Hepatocyte (in vitro differentiated cells): ENCODE measurements at regions not wholly inside any gene's neighbourhood (a gene's known extent, or its start where the extent isn't known, plus 50 kb on each side); places are given as distances from the start of the nearest gene placed in this dataset.

Source experiments
- DNase-seq: peaks from one replicate; pipeline ENCODE4 v3.0.0-alpha.2; 2016; ENCODE audit warnings: low spot score
- H2AFZ ChIP-seq: fragments of 200-600 bp; sonication (generic); 2 replicates; pipeline ENCODE4 v1.6.0; 2016; ENCODE audit warnings: antibody characterized with exemption, mild to moderate bottlenecking
- H3K27ac ChIP-seq: fragments of 200-600 bp; sonication (generic); 2 replicates; pipeline ENCODE4 v1.5.1; 2016; ENCODE audit warnings: mild to moderate bottlenecking
- H3K27me3 ChIP-seq: fragments of 200-600 bp; sonication (generic); 2 replicates; pipeline ENCODE4 v1.6.1; 2016
- H3K36me3 ChIP-seq: fragments of 200-600 bp; sonication (generic); replicated peaks from 2 replicates; pipeline ENCODE4 v1.5.1; 2016; ENCODE audit warnings: low read depth; ENCODE audit not compliant: insufficient read depth
- H3K4me1 ChIP-seq: fragments of 200-600 bp; sonication (generic); 2 replicates; pipeline ENCODE4 v1.5.1; 2016; ENCODE audit warnings: mild to moderate bottlenecking, moderate library complexity; ENCODE audit not compliant: insufficient read depth
- H3K4me2 ChIP-seq: fragments of 200-600 bp; sonication (generic); 2 replicates; pipeline ENCODE4 v1.6.0; 2016
- H3K4me3 ChIP-seq: fragments of 200-600 bp; sonication (generic); 2 replicates; pipeline ENCODE4 v1.5.1; 2016; ENCODE audit warnings: mild to moderate bottlenecking
- H3K79me2 ChIP-seq: fragments of 200-600 bp; sonication (generic); 2 replicates; pipeline ENCODE4 v1.6.0; 2017; ENCODE audit warnings: mild to moderate bottlenecking
- H3K9me2 ChIP-seq: fragments of 200-600 bp; sonication (generic); replicated peaks from 2 replicates; pipeline ENCODE4 v1.6.0; 2017; ENCODE audit warnings: mild to moderate bottlenecking; ENCODE audit not compliant: insufficient read depth
- H3K9me3 ChIP-seq: fragments of 200-600 bp; sonication (generic); 2 replicates; pipeline ENCODE4 v1.5.1; 2016; ENCODE audit warnings: low read depth, mild to moderate bottlenecking
- H4K20me1 ChIP-seq: fragments of 200-600 bp; sonication (generic); 2 replicates; pipeline ENCODE4 v1.6.0; 2016; ENCODE audit warnings: mild to moderate bottlenecking; ENCODE audit not compliant: insufficient read depth, poor library complexity, severe bottlenecking
- EZH2 ChIP-seq: fragments of 200-600 bp; sonication (generic); IDR thresholded peaks from 2 replicates; pipeline ENCODE4 v1.6.1; 2016; ENCODE audit warnings: antibody characterized with exemption, mild to moderate bottlenecking, borderline replicate concordance
- EZH2phosphoT487 ChIP-seq: fragments of 200-600 bp; sonication (generic); IDR thresholded peaks from one replicate; pipeline ENCODE4 v1.6.1; 2018; ENCODE audit warnings: antibody characterized with exemption, mild to moderate bottlenecking, low read depth, moderate library complexity; ENCODE audit not compliant: unreplicated experiment, severe bottlenecking
- WGBS: methylation state at CpG from one replicate; pipeline ENCODE4 v1.1.6; 2016; ENCODE audit warnings: low lambda C conversion rate; ENCODE audit errors: missing lambda C conversion rate; 5-methylcytosine and 5-hydroxymethylcytosine counted together
- TF ChIP-seq, protein P1 (sequence below): fragments of 200-600 bp; sonication (generic); IDR thresholded peaks from 2 replicates; pipeline ENCODE4 v1.5.1; 2016; ENCODE audit warnings: antibody characterized with exemption, mild to moderate bottlenecking; ENCODE audit not compliant: poor library complexity

DNA sequence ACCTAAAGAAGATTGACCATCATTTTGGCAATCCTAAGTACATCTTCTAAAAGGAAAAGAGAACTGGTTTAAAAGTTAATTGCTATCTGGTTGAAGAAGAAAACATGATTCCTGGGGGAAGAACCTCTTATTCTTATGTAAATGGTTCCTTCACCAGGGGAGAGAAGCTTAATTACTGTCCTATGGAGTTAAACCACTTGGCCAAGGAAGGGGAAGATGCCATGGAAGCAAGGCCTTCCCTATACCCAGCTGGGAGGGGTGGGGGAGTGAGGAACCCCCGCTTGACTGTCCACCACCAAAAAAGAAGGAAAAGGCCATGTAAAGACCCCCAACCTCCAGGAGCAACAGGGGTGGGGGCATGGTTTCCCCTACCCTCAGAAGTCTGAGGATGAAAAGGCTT is 962.1 kb downstream of the GRIK2 start:
- H2AFZ ChIP-seq = no peak overlapping the region
- H3K9me2 ChIP-seq = no peaks in the 10 kb centered on the region
- no peaks in the 10 kb centered on the region for H4K20me1 ChIP-seq
- no peaks in the 10 kb centered on the region for H3K79me2 ChIP-seq
- no peaks in the 10 kb centered on the region for H3K27me3 ChIP-seq
- no peaks in the 10 kb centered on the region for H3K36me3 ChIP-seq
- H3K9me3 ChIP-seq = no peaks in the 10 kb centered on the region
- no peak overlapping the region for H3K4me2 ChIP-seq
- no peaks in the 10 kb centered on the region for H3K4me1 ChIP-seq
- DNase-seq = no peak
- 93% methylated on average over 1 of the region's 1 CpG for WGBS
- H3K27ac ChIP-seq = no peak overlapping the region
- TF ChIP-seq EZH2phosphoT487 = no peak
- TF ChIP-seq, protein P1, sequence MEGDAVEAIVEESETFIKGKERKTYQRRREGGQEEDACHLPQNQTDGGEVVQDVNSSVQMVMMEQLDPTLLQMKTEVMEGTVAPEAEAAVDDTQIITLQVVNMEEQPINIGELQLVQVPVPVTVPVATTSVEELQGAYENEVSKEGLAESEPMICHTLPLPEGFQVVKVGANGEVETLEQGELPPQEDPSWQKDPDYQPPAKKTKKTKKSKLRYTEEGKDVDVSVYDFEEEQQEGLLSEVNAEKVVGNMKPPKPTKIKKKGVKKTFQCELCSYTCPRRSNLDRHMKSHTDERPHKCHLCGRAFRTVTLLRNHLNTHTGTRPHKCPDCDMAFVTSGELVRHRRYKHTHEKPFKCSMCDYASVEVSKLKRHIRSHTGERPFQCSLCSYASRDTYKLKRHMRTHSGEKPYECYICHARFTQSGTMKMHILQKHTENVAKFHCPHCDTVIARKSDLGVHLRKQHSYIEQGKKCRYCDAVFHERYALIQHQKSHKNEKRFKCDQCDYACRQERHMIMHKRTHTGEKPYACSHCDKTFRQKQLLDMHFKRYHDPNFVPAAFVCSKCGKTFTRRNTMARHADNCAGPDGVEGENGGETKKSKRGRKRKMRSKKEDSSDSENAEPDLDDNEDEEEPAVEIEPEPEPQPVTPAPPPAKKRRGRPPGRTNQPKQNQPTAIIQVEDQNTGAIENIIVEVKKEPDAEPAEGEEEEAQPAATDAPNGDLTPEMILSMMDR = no peak
- TF ChIP-seq EZH2 = no peak
- H3K4me3 ChIP-seq = no peak overlapping the region

DNA sequence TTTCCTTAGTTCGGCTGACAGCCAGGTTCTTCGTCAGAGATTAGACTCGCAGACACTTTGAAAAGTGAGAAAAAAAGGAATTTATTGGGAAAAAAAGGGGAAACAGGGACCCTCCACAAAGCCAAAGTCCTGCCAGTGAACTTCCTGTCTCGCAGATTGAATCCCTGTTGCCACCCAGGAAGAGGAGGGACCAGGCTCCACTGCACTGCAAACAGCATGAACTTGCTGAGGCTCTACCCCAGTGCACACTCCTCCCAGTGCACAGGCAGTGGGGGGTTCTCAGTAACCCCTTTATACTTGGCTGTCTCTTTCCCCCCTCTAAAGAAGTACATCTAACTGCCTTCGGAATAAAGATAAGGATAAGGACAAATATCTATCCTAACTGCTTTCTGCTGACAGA is 959.0 kb downstream of the GRIK2 start:
- no peak overlapping the region for H3K27ac ChIP-seq
- no peaks in the 10 kb centered on the region for H3K9me2 ChIP-seq
- H3K4me1 ChIP-seq = no peaks in the 10 kb centered on the region
- no peaks in the 10 kb centered on the region for H3K36me3 ChIP-seq
- TF ChIP-seq, protein P1 = no peak
- no peak for TF ChIP-seq EZH2
- no peak for TF ChIP-seq EZH2phosphoT487
- no peak for DNase-seq
- H3K9me3 ChIP-seq = no peaks in the 10 kb centered on the region
- H2AFZ ChIP-seq = no peak overlapping the region
- H3K4me3 ChIP-seq = no peak overlapping the region
- WGBS = 89% methylated on average over 5 of the region's 5 CpGs
- no peaks in the 10 kb centered on the region for H4K20me1 ChIP-seq
- H3K4me2 ChIP-seq = no peak overlapping the region
- H3K27me3 ChIP-seq = no peaks in the 10 kb centered on the region
- H3K79me2 ChIP-seq = no peaks in the 10 kb centered on the region

DNA sequence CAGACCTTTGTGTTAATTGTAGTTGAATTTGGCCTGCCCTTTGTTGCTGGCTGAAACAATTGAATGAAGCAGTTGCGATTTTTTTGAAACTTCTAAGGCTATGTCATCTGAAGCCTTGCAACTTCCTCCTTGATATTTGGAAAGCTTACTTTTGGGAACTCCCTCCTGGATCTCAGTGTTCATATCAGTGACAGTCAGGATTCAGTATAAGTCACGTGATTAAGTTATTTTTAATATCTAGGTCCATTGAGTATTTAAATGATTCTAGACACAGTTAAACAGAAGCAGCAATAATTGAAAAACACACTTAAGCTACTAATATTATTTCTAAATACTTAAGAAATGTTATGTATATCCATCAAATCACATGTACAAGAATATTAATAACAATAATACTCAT is 951.3 kb downstream of the GRIK2 start:
- no peak overlapping the region for H2AFZ ChIP-seq
- H3K4me3 ChIP-seq = no peak overlapping the region
- H3K36me3 ChIP-seq = no peaks in the 10 kb centered on the region
- TF ChIP-seq EZH2phosphoT487 = no peak
- TF ChIP-seq, protein P1 = no peak
- TF ChIP-seq EZH2 = no peak
- no peaks in the 10 kb centered on the region for H3K4me1 ChIP-seq
- H3K79me2 ChIP-seq = no peaks in the 10 kb centered on the region
- H3K9me3 ChIP-seq = no peaks in the 10 kb centered on the region
- no peak overlapping the region for H3K27ac ChIP-seq
- no peak overlapping the region for H3K4me2 ChIP-seq
- DNase-seq = no peak
- WGBS = 91% methylated on average over 2 of the region's 2 CpGs
- H3K27me3 ChIP-seq = no peaks in the 10 kb centered on the region
- no peaks in the 10 kb centered on the region for H3K9me2 ChIP-seq
- H4K20me1 ChIP-seq = no peaks in the 10 kb centered on the region

DNA sequence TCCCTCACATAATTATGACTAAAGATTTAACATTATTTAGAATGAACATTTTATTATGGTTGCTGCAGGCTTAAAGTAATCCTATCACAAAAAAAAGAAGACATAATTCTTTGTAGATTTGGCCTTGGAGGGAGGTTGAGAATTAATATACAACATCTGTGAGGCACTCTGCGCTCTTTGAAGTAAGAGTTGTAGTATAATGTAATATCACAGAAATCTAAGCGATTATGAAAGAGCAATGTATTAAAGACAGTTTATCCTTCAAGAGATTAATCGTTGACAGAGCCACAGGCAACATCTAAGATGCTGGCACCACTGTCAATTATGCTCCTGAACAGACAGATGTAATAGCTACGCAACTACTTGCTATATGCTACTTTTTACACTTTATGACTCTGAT is 946.8 kb downstream of the GRIK2 start:
- Histone ChIP-seq H3K4me3 (no peak overlapping the region), H3K4me1 (no peaks in the 10 kb centered on the region), H3K9me2 (no peaks in the 10 kb centered on the region), H4K20me1 (no peaks in the 10 kb centered on the region), H3K27ac (no peak overlapping the region), H3K4me2 (no peak overlapping the region), H3K9me3 (no peaks in the 10 kb centered on the region), H3K79me2 (no peaks in the 10 kb centered on the region), H3K36me3 (no peaks in the 10 kb centered on the region), H3K27me3 (no peaks in the 10 kb centered on the region), H2AFZ (no peak overlapping the region)
- DNase-seq = no peak
- WGBS = 77% methylated on average over 4 of the region's 4 CpGs
- TF ChIP-seq EZH2 (no peak), EZH2phosphoT487 (no peak)
- TF ChIP-seq, protein P1 = no peak
